Hematopoietic multipotent progenitor cell treated with erythropoietin and hydrocortisone succinate and interleukin-3 and kit ligand, for 15 days (in vitro differentiated cells): ENCODE measurements at regions not wholly inside any gene's neighbourhood (a gene's known extent, or its start where the extent isn't known, plus 50 kb on each side); places are given as distances from the start of the nearest gene placed in this dataset.
"Not testable (repeated sequence)": the region's sequence is repeated elsewhere in the genome, so short reads cannot be mapped to it uniquely, and the experiment has no call there.

Experiments used
- DNase-seq: peaks from one replicate; pipeline ENCODE4 v3.0.0-alpha.2; 2015; ENCODE audit warnings: low spot score

DNA sequence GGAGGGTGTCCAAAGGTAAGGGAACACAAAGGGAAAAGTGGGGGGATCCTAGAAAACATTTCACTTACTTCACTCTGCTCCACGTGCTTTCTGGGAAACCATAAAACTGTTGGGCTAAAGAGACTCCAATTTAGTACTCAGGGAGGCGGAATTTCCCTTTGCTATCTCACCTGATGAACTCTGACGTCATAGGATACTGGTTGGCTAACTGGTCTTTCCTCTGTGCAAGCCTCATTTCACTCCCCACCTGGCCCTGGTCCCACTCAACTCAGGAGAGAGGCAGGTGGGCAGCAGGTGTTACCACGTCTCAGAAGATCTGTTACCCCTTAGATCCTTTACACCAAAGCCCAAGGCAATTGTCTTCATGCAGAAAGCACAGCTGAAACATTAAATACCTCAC is 51.8 kb upstream of the PMAIP1 start:
- no peak for DNase-seq

DNA sequence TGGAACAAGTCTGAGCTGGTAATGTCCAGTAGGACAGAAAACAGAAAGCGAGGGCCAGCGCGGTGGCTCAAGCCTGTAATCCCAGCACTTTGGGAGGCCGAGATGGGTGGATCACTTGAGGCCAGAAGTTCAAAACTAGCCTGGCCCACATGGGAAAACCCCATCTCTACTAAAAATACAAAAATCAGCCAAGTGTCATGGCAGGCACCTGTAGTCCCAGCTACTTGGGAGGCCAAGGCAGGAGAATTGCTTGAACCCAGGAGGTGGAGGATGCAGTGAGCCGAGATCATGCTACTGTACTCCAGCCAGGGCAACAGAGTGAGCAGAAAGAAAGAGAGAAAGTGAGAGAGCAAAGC is 52.3 kb upstream of the PMAIP1 start:
- DNase-seq: not testable (repeated sequence)

DNA sequence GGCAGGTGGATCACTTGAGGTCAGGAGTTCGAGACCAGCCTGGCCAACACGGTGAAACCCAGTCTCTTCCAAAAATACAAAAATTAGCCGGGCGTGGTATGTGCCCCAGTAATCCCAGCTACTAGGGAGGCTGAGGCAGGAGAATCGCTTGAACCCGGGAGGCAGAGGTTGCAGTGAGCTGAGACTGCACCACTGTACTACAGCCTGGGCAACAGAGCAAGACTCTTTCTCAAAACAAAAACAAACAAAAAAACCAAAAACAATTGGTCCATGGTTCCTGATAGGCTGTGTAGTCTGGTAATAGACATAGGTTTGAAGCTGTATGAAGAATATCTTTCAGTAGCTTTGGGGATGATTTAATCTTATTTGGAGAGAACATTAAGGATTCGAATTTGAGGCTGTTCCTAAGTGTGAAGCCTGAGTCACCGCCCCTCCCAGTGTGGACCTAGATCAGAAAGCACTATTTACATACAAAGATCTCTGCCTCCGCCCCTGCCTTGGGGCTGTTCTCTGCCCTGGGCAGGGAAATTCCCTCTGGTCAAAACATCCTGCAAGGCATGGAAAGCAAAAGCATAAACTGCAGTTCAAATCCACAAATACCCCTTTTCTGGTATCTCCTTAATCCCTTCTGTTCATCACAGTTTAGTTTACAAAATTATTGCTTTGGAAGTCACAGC is 52.8 kb upstream of the PMAIP1 start:
- DNase-seq: no peak

DNA sequence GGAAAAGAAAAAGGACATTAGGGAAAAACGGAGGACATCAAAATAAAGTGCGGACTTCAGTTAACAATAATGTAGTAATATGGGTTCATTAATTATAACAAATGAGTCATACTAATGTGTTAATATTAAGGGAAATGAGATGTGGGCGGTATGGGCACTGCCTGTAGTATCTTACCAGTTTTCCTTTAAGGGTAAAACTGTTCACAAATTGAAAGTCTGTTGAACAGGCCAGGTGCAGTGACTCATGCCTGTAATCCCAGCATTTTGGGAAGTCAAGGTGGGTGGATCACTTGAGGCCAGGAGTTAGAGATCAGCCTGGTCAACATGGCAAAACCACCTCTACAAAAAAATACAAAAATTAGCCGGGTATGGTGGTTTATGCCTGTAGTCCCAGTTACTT is 56.8 kb upstream of the PMAIP1 start:
- no peak for DNase-seq

DNA sequence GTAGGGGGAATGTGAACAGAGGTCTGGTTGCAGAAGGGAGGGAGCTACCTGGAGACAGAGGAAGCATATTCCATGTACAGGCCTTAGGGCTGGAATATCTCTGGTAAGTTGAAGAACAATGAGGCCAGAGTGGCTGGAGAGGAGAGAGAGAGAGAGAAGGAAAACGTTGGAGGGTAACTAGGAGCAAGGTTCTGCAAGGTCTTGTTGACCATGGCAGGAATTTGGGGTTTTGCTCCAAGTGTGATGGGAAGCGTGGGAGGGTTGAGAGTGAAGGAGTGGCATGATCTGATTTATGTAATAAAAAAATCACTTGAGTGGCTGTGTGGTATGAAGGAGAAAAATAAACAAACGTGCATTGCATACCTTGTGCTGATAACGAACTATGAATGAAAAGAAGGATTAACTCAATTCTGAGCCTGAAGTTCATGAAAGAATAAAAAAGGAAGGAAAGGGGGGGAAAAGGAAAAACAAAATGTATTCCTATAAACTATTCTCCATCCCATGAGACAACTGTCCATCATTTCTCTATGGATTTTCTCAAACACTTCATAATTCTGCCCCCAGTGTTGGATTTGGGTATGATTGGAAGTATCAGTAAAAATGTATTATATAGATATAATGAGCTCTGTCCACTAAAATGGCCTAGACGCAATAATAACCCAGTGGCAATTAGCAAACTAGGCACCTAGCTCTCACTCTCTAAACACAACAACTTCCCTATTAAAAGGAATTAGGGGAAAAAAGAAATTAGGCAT is 59.7 kb upstream of the PMAIP1 start:
- DNase-seq: no peak

DNA sequence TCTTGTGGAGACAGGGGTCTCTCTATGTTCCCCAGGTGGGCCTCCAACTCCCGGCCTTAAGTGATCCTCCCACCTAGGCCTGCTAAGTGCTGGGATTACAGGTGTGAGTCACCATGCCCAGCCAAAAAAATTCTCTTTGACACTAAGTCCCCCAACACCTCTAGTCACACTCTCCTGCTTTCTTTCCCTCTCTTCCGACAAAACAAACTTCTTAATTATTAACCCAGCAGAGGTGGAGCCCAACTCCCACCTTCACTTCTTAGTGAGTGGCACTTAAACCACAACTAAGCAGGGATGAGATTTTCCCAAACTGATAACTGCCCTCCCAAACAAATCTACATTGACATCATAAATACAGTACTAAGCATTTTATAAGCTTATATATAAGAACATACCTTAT is 60.5 kb upstream of the PMAIP1 start:
- DNase-seq: no peak

DNA sequence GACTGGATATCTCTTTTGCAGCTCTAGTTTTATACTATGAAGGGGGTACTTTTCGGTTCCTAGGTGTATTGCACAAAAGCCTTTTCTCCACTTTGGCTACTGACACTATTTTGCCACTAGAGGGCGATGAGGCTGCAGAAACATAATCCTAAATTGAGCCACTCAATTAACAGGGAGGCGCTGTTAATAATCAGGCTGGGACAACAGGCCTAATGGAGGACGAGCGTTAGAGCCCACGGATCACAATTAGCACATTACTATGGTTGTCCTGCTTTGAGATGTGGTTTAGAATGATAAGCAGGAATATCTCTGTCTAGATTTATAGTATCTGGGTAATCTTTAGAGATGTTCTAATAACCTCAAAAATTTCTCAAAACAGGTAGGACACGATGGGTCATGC is 62.2 kb upstream of the PMAIP1 start:
- peak; percentile 75 for DNase-seq

DNA sequence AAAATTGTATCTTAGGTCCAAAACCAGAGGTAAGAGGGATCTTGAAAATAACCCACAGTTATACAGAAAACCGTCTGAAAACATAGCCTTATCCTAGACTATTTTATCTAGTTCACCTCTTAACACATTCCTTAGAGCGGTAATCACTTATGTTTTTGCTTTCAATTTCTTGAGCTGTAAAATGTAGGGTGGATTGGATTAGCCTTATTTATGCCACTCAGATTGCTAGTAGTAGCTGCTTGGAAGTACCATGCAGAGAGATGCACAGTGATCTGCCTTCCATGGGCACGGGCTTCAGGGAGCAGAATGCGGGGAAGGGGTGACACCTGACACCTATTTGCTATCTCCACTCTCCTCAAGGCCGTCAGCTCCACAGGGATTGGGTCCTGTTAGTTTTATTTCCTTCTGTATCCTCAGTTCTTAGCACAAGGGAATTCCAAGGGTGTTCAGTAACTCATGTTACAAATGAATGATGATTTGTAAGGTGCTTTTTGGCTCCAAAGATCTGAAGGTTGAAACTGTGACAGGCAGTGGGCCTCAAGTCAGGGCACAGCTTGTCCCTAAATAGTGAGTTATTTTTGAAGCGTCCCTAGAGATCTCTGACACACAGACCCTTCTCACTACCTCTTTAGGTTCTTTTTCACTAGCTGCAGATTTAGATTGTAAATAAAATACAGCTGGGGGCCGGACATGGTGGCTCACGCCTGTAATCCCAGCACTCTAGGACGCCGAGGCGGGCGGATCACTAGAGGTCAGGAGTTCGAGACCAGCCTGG is 64.0 kb upstream of the PMAIP1 start:
- DNase-seq: no peak

DNA sequence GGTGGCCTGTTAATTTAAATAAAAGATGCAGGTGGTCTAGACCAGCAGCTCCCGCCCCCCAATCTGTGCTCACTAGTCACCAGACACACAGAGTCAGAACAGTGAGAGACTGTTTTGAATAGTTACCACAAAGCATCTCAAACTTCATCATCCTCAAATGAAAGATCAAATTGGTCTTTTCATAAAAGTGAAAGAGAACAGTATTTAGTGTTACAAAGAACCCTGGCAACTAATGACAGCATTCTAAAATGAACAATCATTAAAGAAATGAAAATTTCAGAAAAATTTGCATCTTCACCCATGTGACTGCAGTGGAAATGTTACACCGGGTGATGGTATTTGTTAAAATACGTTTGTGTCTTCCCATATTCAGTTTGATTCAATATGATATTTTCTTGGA is 65.5 kb upstream of the PMAIP1 start:
- DNase-seq: no peak

DNA sequence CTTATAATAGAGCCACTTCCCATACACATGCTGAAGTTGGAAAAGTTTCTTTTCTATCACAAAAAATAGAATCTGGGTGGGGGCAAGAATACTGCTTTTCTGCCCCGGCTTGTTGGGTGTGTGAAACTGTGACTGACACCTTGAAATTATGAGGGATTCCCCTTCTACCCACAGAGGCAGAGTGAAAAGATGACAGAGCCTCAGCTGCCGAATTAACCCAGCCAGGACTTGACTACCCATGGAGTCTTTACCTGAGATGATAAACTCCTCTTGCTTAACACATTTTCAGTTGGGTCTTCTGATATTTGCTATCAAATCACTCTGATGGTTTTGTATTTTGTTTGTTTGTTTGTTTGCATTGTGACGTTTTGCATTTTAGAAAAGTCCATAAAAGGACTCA is 66.0 kb upstream of the PMAIP1 start:
- DNase-seq: no peak

DNA sequence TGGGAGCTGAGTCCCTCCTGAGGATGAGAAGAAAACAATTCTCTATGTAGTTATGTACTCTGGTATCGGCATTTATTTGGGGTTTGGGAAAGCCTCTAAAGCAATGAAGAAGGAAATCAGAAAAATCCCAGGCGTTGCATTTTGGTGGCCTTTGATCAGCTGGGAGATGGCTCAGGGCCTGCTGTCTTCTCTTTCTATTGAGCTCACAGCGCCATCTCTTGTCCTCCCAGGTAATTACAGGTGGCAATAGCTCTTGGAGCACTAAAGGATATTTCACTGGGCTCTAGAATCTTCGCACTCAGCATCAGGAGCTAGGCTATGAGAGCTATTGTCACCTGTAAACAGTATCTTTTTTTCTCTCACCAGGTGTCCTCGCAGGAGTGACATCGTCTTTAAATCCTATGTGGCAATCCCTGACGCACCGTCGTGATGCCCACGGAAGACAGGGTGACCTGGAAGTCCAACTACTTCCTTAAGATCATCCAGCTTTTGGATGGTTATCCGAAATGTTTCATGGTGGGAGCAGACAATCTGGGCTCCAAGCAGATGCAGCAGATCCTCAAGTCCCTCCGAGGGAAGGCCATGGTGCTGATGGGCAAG is 76.1 kb upstream of the PMAIP1 start:
- DNase-seq: peak; percentile 26

DNA sequence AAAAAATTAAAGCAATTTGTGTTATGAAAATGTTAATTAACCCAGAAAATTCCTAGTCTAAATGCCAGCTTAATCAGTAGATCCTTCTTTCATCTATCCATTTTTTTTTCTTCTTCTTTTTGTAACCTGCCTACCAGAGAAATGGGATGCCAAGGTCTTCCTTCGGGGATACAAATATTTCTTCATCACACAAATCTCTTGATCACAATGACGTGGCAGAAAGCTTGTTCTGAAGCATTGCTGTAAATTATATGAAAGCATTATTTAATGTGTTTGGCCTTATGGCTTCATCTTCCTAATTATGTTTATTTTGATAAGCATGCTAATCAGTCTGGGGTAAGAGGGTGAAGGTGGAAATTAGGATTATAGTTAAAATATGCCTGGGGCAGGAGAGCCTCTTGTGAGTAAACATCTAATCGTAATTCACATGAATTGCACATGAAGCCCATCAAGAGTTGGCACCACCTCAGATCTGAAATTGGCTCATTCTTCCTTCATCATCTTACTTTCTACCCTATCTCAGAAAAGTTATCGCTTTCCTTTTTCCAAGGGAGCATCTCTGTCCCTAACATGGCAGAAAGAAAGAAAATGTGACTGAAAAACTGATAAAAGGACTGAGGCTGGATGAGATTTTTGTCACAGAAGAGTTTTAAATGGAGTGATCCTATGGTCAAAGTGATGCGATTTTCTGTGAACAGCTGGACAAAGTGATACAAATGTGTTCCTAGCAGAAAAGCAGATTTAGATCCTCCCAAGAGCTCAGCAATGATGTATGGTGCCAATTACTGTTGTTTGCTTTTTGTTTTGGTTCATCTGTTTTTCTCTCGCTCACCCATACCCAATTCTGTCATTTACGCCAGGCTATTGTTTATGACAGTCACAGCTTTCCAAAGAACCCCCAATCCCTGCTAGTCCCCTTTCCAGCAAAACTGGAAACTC is 76.9 kb upstream of the PMAIP1 start:
- DNase-seq: no peak

DNA sequence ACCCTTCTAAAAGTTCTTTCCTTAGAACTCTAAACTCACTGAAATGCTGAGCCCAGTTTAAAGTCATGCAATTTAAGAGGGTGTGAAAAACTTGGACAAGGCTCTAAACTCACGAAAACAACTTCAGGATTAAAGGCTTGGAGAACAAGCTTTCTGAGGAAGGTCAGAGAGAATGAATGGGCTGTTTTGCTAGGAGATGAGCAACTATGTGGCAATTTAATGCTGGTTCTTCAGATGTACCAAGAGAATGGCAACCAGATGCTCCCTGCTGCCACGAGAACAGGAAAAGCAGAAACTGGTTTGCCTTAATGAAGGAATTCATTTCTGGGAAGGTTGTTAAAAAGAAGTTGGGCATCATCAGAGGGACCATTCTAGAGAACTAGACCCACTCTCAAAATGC is 77.8 kb upstream of the PMAIP1 start:
- no peak for DNase-seq

DNA sequence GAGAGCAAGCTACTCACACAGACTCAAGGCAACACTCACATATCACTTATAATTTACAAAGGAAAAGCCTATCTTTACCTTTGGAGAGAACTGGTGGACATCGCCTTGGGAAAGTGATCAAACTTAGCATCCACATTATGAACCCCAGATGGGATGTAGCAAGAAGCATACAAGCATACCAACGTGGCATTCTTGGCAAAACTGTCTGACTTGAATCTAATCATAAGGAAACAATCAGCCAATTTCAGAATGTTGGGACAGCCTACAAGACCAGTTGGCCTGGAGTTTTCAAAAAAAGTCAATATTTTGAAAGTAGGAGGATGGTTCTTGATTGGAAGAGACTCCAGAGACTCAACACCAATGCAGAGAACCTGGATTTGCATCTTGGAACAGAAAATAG is 79.1 kb upstream of the PMAIP1 start:
- DNase-seq: no peak

DNA sequence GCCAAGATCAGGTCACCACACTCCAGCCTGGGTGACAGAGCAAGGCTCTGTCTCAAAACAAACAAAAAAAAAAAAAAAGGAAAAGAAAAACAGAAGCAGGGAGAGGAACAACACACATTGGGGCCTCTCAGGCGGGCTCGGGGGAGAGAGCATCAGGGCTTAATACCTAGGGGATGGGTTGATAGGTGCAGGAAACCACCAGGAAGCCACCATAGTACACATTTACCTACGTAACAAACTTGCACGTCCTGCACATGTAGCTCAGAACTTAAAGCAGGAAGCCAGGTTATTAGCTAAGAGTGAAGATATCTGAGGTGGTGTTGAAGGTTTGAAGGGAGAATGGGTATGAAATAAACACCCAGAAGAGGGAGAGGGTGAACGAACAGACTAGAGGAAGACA is 81.0 kb upstream of the PMAIP1 start:
- DNase-seq: no peak

DNA sequence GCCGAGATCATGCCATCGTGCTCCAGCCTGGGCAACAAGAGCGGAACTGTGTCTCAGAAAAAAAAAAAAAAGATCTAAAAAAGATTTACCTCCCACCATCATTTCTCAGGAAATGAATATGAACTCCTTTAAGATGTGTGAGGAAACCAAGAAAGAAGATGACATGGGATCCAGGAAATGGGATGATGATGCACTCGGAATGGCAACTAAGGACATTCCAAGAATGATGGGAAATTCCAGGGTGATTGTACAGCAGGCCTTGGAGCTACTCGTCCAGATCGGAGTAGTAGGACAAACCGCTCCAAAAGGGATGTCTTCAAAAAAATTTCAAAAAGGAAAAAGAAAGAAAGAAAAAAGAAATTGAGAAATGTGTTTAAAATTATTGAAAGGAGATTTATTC is 84.9 kb upstream of the PMAIP1 start:
- DNase-seq: no peak

DNA sequence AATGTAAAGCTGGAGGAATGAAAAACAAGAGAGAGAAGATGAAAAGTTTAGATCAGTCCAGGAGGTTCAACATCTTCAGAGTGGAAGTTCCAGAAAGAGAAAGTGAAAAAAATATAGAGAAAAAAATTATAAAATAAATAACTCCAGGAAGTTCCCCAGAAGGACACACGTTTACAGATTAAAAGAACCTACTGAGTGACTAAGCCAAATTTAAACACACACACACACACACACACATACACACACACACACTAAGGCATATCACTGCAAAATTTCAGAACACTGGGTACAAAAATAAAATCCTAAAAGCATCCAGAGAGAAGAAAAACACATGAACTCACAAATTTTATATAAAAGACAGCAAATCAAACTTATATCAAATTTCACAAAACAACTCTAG is 85.9 kb upstream of the PMAIP1 start:
- no peak for DNase-seq

DNA sequence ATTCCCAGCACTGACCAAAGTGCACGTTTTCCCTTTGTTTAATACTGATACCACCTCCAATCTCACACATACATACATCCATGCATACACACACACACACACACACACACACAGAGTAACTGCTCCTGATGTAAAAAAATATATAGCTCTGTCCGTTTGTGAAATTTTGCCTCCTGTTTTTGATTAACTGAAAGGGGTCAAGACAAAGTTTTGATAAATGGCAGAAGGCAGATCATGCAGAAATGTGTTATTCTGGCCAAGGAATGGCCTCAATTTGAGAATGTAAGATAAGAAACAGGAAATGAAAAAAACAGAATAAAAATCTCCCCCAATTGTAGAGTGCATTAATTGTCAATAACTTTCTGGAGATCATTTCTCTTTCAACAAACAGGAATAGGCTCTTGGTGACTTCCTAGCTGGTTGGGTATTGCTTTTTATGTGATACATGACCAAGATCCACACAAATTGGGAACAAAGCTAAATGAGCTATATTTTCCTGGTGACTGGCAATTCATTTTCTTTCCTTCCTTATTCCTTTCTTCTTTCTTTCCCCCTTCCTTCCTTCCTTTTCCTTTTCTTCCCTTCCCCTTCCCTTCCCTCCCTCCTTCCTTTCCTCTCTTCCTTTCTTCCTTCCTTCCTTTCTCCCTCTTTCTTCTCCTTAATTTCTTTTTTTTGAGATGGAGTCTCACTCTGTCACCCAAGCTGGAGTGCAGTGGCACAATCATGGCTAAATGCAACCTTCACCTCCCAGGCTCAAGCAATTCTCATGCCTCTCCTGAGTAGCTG is 88.9 kb upstream of the PMAIP1 start:
- DNase-seq: no peak

DNA sequence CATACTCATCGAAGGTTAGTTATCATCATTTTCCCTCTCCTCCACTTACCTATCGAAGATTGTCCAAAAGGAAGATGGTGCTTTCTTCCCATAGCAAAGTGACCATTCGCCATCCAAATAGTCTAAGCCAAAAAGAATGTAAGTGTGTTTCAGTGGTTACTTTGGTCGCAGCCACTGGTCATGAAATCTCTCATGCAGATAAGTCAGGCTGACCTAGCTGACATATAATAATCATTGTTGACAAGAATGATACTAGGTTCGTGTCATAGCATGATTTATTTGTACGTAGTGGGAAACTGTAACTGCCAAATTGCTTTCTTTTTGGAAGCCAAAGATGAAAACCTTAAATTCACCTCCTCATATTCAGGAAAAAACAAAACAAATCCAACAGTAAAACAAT is 89.6 kb upstream of the PMAIP1 start:
- no peak for DNase-seq

DNA sequence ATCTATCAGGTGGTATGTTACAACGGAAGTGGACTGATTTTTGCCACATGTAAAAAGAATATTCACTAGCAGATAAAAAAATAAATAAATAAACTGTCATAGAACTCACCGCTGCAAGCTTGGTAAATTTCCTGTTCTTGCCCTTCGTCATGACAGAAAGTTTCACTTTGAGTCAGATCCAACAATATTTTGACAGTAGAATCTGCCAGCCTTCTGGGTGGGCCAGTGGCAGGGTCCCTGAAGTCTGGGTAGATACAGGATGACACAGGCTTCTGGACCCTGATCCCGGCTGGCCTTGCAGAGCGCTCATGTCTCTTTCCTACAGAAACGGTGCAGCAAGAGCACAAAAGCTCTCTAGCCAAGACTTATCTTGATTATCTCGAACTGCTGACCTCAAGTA is 97.8 kb upstream of the PMAIP1 start:
- no peak for DNase-seq

DNA sequence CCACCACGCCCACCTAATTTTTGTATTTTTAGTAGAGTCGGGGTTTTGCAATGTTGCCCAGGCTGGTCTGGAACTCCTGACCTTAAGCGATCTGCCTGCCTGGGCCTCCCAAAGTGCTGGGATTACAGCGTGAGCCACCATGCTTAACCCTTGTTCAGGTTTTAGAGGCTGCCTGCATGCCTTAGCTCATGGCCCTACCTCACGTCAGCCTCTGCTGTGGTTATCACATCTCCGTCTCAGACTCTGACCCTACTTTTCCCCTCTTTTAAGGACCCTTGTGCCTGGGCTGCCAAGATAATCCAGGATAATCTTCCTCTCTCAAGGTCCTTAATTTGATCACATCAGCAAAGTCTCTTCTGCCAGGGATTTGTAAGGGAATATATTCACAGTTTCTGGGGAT is 98.2 kb upstream of the PMAIP1 start:
- no peak for DNase-seq
